ENCODE measurements at regions not wholly inside any gene's neighbourhood (a gene's known extent, or its start where the extent isn't known, plus 50 kb on each side); places are given as distances from the start of the nearest gene placed in this dataset.

GRCh38 chr2:122001441-122001874 lies 246.0 kb downstream of the TSN start:
- no peak overlapping the region for H3K4me3 ChIP-seq (ENCODE audit: low read depth, low read length)
- TF ChIP-seq MYC (IDR thresholded peaks at IDR 0.05; ENCODE audit: low read depth, low read length): no peak
- TF ChIP-seq POLR2A (IDR thresholded peaks at IDR 0.05; ENCODE audit: extremely low read depth, insufficient read length): no peak
- TF ChIP-seq MAX (IDR thresholded peaks at IDR 0.05; ENCODE audit: low read depth, low read length): no peak
- no peak for TF ChIP-seq CTCF (IDR thresholded peaks at IDR 0.05; ENCODE audit: low read depth, low read length)
- no peak for DNase-seq (ENCODE audit: low read depth)

- no peak overlapping the region for H3K4me3 ChIP-seq (ENCODE audit: low read depth, low read length)
- DNase-seq (ENCODE audit: low read depth): no peak
- TF ChIP-seq MAX (IDR thresholded peaks at IDR 0.05; ENCODE audit: low read depth, low read length) (no peak), CTCF (IDR thresholded peaks at IDR 0.05; ENCODE audit: low read depth, low read length) (no peak), POLR2A (IDR thresholded peaks at IDR 0.05; ENCODE audit: extremely low read depth, insufficient read length) (no peak), MYC (IDR thresholded peaks at IDR 0.05; ENCODE audit: low read depth, low read length) (no peak)
These were observed 247.9 kb downstream of the TSN start for GRCh38 chr2:122003196-122003940.

- DNase-seq (ENCODE audit: low read depth): no peak
- TF ChIP-seq MYC (IDR thresholded peaks at IDR 0.05; ENCODE audit: low read depth, low read length) (no peak), POLR2A (IDR thresholded peaks at IDR 0.05; ENCODE audit: extremely low read depth, insufficient read length) (no peak), CTCF (IDR thresholded peaks at IDR 0.05; ENCODE audit: low read depth, low read length) (no peak), MAX (IDR thresholded peaks at IDR 0.05; ENCODE audit: low read depth, low read length) (no peak)
- H3K4me3 ChIP-seq (ENCODE audit: low read depth, low read length): no peak overlapping the region
These were observed 251.7 kb downstream of the TSN start for GRCh38 chr2:122007126-122007525.

- TF ChIP-seq MAX (IDR thresholded peaks at IDR 0.05; ENCODE audit: low read depth, low read length) (no peak), POLR2A (IDR thresholded peaks at IDR 0.05; ENCODE audit: extremely low read depth, insufficient read length) (no peak), MYC (IDR thresholded peaks at IDR 0.05; ENCODE audit: low read depth, low read length) (no peak), CTCF (IDR thresholded peaks at IDR 0.05; ENCODE audit: low read depth, low read length) (no peak)
- no peak for DNase-seq (ENCODE audit: low read depth)
- no peak overlapping the region for H3K4me3 ChIP-seq (ENCODE audit: low read depth, low read length)
These were observed 252.1 kb downstream of the TSN start for GRCh38 chr2:122007577-122007976.

GRCh38 chr2:122009561-122009960 lies 254.1 kb downstream of the TSN start:
- DNase-seq (ENCODE audit: low read depth): no peak
- H3K4me3 ChIP-seq (ENCODE audit: low read depth, low read length): no peak overlapping the region
- TF ChIP-seq MYC (IDR thresholded peaks at IDR 0.05; ENCODE audit: low read depth, low read length) (no peak), POLR2A (IDR thresholded peaks at IDR 0.05; ENCODE audit: extremely low read depth, insufficient read length) (no peak), CTCF (IDR thresholded peaks at IDR 0.05; ENCODE audit: low read depth, low read length) (no peak), MAX (IDR thresholded peaks at IDR 0.05; ENCODE audit: low read depth, low read length) (no peak)
